H1 (cell line): ENCODE measurements at regions not wholly inside any gene's neighbourhood (a gene's known extent, or its start where the extent isn't known, plus 50 kb on each side); places are given as distances from the start of the nearest gene placed in this dataset.

ENCODE experiments used
- ATF2 ChIP-seq: IDR thresholded peaks from 2 replicates; pipeline ENCODE4 v1.6.1; 2012; ENCODE audit warnings: low read length, inconsistent platforms
- CHD1 ChIP-seq: IDR thresholded peaks from 2 replicates; pipeline ENCODE4 v1.6.1; 2012; ENCODE audit warnings: low read depth, low read length, improper control_type of control experiment
- CREB1 ChIP-seq: IDR thresholded peaks from 2 replicates; pipeline ENCODE4 v1.6.1; 2012; ENCODE audit warnings: inconsistent platforms
- FOSL1 ChIP-seq: IDR thresholded peaks from 2 replicates; pipeline ENCODE4 v1.6.1; 2011; ENCODE audit warnings: mild to moderate bottlenecking, low read depth, low read length, moderate library complexity; ENCODE audit not compliant: insufficient read depth
- ZNF274 ChIP-seq: IDR thresholded peaks from 2 replicates; pipeline ENCODE4 v1.7.0; 2012; ENCODE audit warnings: low read length, borderline replicate concordance; ENCODE audit errors: extremely low read depth

DNA sequence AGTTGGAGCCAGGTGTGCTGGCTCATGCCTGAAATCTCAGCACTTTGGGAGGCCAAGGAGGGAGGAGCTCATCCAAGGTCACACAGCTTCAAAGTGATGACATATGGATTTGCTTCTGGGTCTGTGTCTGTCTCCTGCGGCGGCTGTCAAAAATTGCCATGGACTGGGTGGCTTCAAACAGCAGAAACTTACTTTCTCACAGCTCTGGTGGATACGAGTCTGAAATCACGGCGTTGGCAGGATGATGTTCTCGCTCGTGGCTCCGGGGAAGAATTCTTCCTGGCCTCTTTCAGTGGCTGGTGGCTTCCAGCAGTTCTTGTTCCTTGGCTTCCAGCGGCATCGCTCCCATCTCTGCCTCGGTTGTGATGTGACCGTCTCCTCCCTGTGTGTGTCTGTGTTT lies 314.8 kb upstream of the C1orf174 start (continued):
- TF ChIP-seq CREB1 (no peak), ATF2 (no peak), CHD1 (no peak), FOSL1 (no peak), ZNF274 (no peak)
